ENCODE measurements at regions not wholly inside any gene's neighbourhood (a gene's known extent, or its start where the extent isn't known, plus 50 kb on each side); places are given as distances from the start of the nearest gene placed in this dataset.

GRCh38 chr2:83253848-83254247 lies 1205.2 kb downstream of the SUCLG1 start:
- WGBS (ENCODE audit: insufficient coverage, low coverage, missing lambda C conversion rate) = 0% methylated on average over 1 of the region's 1 CpG
- Histone ChIP-seq H2AFZ (ENCODE audit: low read depth, low read length) (no peak overlapping the region), H3K36me3 (ENCODE audit: control insufficient read depth, insufficient read depth, low read length) (no peaks in the 10 kb centered on the region), H3K27ac (ENCODE audit: extremely low read depth, low read depth, low read length) (no peak overlapping the region), H3K27me3 (ENCODE audit: control insufficient read depth in 2 of 2, insufficient read depth in 2 of 2, low read length in 2 of 2) (no peaks in the 10 kb centered on the region), H3K79me2 (ENCODE audit: control insufficient read depth, insufficient read depth, low read length) (no peaks in the 10 kb centered on the region), H3K9me3 (replicated peaks; ENCODE audit: control insufficient read depth, insufficient read depth, low read depth, low read length) (no peaks in the 10 kb centered on the region; the same call in 1 of the 2 replicates), H4K20me1 (replicated peaks; ENCODE audit: control insufficient read depth, insufficient read depth, low read length) (no peaks in the 10 kb centered on the region), H3K9me1 (ENCODE audit: control insufficient read depth, insufficient read depth, low read length) (no peaks in the 10 kb centered on the region), H3K4me3 (no peak overlapping the region), H3K4me1 (replicated peaks in 1 of 2; ENCODE audit: control insufficient read depth in 2 of 2, insufficient read depth in 2 of 2, low read length in 2 of 2) (no peaks in the 10 kb centered on the region), H3K4me2 (ENCODE audit: insufficient read depth, low read length) (no peak overlapping the region), H3K9ac (ENCODE audit: insufficient read depth in 1 of 2, low read depth in 2 of 2, low read length in 2 of 2) (no peak overlapping the region)
- ATAC-seq (no peak), DNase-seq (ENCODE audit: extremely low read depth in 1 of 4, low spot score in 3 of 4) (no peak), FAIRE-seq (no peak)
- intact Hi-C loops (cut with micrococcal nuclease) (no loop called here), in situ Hi-C loops (cut with MboI) (no loop called here)
- TF ChIP-seq ZNF134 (CRISPR knock-in tag; conservative IDR thresholded peaks at IDR 0.05) (no peak), ZNF445 (CRISPR knock-in tag; IDR thresholded peaks at IDR 0.05; ENCODE audit: low read depth) (no peak), ZKSCAN1 (IDR thresholded peaks at IDR 0.05; ENCODE audit: low read depth, low read length) (no peak), NFRKB (IDR thresholded peaks at IDR 0.05; ENCODE audit: low read depth) (no peak), HBP1 (CRISPR knock-in tag; IDR thresholded peaks at IDR 0.05) (no peak), POLR2AphosphoS2 (IDR thresholded peaks at IDR 0.05; ENCODE audit: low read length) (no peak), ZNF589 (CRISPR knock-in tag; IDR thresholded peaks at IDR 0.05; ENCODE audit: low read depth) (no peak), TFE3 (CRISPR knock-in tag; IDR thresholded peaks at IDR 0.05) (no peak), NR4A1 (CRISPR knock-in tag; IDR thresholded peaks at IDR 0.05) (no peak), NR4A1 (tag; IDR thresholded peaks at IDR 0.05) (no peak), CC2D1A (IDR thresholded peaks at IDR 0.05) (no peak), SPI1 (IDR thresholded peaks at IDR 0.05; ENCODE audit: borderline replicate concordance, low read depth, low read length) (no peak), KDM1A (IDR thresholded peaks at IDR 0.05) (no peak), HDGF (IDR thresholded peaks at IDR 0.05) (no peak), JUN (IDR thresholded peaks at IDR 0.05; ENCODE audit: borderline replicate concordance, low read depth, low read length) (no peak), JUN (CRISPR knock-in tag; IDR thresholded peaks at IDR 0.05; ENCODE audit: borderline replicate concordance) (no peak), ZC3H4 (CRISPR knock-in tag; IDR thresholded peaks at IDR 0.05; ENCODE audit: borderline replicate concordance) (no peak)
- ChIA-PET CTCF (ENCODE audit: low intra/inter-chr PET ratio) (no interaction called here), POLR2A (no interaction called here)
- BruUV-seq (replicated peaks) = no TSS peak
